ENCODE measurements at regions not wholly inside any gene's neighbourhood (a gene's known extent, or its start where the extent isn't known, plus 50 kb on each side); places are given as distances from the start of the nearest gene placed in this dataset.

DNA sequence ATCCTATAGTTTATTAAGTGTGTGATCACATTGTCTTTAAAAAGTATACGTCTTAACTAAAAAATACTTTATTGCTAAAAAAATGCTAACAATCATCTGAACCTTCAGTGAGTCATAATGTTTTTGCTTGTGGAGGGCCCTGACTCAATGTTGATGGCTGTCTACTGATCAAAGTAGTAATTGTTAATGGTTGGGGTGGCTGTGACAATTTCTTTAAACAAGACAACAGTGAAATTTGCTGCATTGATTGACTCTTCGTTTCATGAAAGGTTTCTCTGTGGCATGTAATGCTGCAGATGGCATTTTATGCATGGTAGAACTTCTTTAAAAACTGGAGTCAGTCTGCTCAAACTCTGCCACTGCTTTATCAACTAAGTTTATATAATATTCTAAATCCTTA is 101.4 kb upstream of the IL15 start:
- Histone ChIP-seq H3K9ac (no peak overlapping the region), H3K27ac (ENCODE audit: low read depth in 2 of 2, low read length in 1 of 2) (no peak overlapping the region), H4K20me1 (ENCODE audit: insufficient read depth) (no peaks in the 10 kb centered on the region), H3K9me2 (no peaks in the 10 kb centered on the region), H2AFZ (ENCODE audit: low read depth) (no peak overlapping the region), H3K4me2 (no peak overlapping the region), H3K27me3 (ENCODE audit: insufficient read depth) (no peaks in the 10 kb centered on the region), H3K79me2 (ENCODE audit: insufficient read depth) (no peaks in the 10 kb centered on the region), H3F3A (replicated peaks; ENCODE audit: insufficient read depth) (no peaks in the 10 kb centered on the region), H3K9me3 (peaks cover 5% of the 10 kb centered on the region), H3K36me3 (replicated peaks in 1 of 2; ENCODE audit: control insufficient read depth in 1 of 2, insufficient read depth in 2 of 2, low read length in 1 of 2) (peaks cover 0 to 8% of the 10 kb centered on the region in 2 experiments), H3K4me1 (ENCODE audit: control insufficient read depth in 1 of 2, insufficient read depth in 2 of 2, low read depth in 1 of 2, low read length in 1 of 2) (no peaks in the 10 kb centered on the region), H3K4me3 (ENCODE audit: low read depth in 2 of 2, low read length in 1 of 2) (no peak overlapping the region)
- no peak for TF ChIP-seq CHD2 (IDR thresholded peaks at IDR 0.05; ENCODE audit: low read length, partially characterized antibody)
- TF ChIP-seq YY1 (IDR thresholded peaks at IDR 0.05; ENCODE audit: low read depth) = no peak
- no peak for TF ChIP-seq SMC3 (IDR thresholded peaks at IDR 0.05; ENCODE audit: low read depth, low read length)
- TF ChIP-seq, protein P1, sequence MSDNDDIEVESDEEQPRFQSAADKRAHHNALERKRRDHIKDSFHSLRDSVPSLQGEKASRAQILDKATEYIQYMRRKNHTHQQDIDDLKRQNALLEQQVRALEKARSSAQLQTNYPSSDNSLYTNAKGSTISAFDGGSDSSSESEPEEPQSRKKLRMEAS (IDR thresholded peaks at IDR 0.05; ENCODE audit: low read depth) = no peak
- DNase-seq = no peak
- ChIA-PET POLR2A (no interaction called here), CTCF (no interaction called here)
- 75% methylated on average over 2 of the region's 2 CpGs for WGBS (ENCODE audit: low lambda C conversion rate)

DNA sequence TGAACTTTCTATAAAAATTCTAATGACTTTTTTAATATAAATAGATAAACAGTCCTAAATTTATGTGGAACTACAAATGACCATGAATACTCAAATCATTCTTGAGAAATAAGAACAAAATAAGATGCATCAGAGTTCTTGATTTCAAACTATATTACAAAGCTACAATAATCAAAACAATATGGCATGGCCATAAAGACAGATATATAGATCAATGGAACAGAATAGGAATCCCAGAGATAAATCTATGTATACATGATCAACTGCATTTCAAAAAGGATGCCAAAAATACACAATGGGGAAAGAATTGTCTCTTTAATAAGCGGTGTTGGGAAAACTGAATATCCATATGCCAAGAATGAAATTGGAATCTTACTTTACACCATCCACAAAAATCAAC is 98.4 kb upstream of the IL15 start:
- POLR2A ChIA-PET = no interaction called here
- no peaks in the 10 kb centered on the region for H3F3A ChIP-seq (replicated peaks; ENCODE audit: insufficient read depth)
- no peak for DNase-seq
- peaks cover 0 to 8% of the 10 kb centered on the region in 2 experiments for H3K36me3 ChIP-seq (replicated peaks in 1 of 2; ENCODE audit: control insufficient read depth in 1 of 2, insufficient read depth in 2 of 2, low read length in 1 of 2)
- H4K20me1 ChIP-seq (ENCODE audit: insufficient read depth) = no peaks in the 10 kb centered on the region
- H3K79me2 ChIP-seq (ENCODE audit: insufficient read depth) = no peaks in the 10 kb centered on the region
- H3K9me2 ChIP-seq = no peaks in the 10 kb centered on the region
- H3K27ac ChIP-seq (ENCODE audit: low read depth in 2 of 2, low read length in 1 of 2) = no peak overlapping the region
- H3K9me3 ChIP-seq = peaks cover 5% of the 10 kb centered on the region
- H3K9ac ChIP-seq = no peak overlapping the region
- peaks cover 0 to 2% of the 10 kb centered on the region in 2 experiments; a peak in 1 of 4 replicates for H3K4me1 ChIP-seq (ENCODE audit: control insufficient read depth in 1 of 2, insufficient read depth in 2 of 2, low read depth in 1 of 2, low read length in 1 of 2)
- no peak overlapping the region for H3K4me3 ChIP-seq (ENCODE audit: low read depth in 2 of 2, low read length in 1 of 2)
- H3K4me2 ChIP-seq = no peak overlapping the region
- no peak overlapping the region for H2AFZ ChIP-seq (ENCODE audit: low read depth)
- no peaks in the 10 kb centered on the region for H3K27me3 ChIP-seq (ENCODE audit: insufficient read depth)
- CTCF ChIA-PET = no interaction called here
- WGBS (ENCODE audit: low lambda C conversion rate) = 88% methylated on average over 1 of the region's 1 CpG
- TF ChIP-seq ELF1 (IDR thresholded peaks at IDR 0.05) (no peak), TCF12 (IDR thresholded peaks at IDR 0.05) (no peak), JUND (IDR thresholded peaks at IDR 0.05) (no peak), EZH2phosphoT487 (IDR thresholded peaks at IDR 0.05; ENCODE audit: borderline replicate concordance, low read depth) (no peak), POLR2AphosphoS5 (IDR thresholded peaks at IDR 0.05; ENCODE audit: low read depth, low read length) (no peak), NFIC (IDR thresholded peaks at IDR 0.05; ENCODE audit: borderline replicate concordance) (no peak), GABPA (IDR thresholded peaks at IDR 0.05; ENCODE audit: low read depth) (no peak), TEAD4 (IDR thresholded peaks at IDR 0.05; ENCODE audit: borderline replicate concordance, insufficient read depth) (no peak), CHD2 (IDR thresholded peaks at IDR 0.05; ENCODE audit: low read length, partially characterized antibody) (no peak)
- TF ChIP-seq, protein P2, sequence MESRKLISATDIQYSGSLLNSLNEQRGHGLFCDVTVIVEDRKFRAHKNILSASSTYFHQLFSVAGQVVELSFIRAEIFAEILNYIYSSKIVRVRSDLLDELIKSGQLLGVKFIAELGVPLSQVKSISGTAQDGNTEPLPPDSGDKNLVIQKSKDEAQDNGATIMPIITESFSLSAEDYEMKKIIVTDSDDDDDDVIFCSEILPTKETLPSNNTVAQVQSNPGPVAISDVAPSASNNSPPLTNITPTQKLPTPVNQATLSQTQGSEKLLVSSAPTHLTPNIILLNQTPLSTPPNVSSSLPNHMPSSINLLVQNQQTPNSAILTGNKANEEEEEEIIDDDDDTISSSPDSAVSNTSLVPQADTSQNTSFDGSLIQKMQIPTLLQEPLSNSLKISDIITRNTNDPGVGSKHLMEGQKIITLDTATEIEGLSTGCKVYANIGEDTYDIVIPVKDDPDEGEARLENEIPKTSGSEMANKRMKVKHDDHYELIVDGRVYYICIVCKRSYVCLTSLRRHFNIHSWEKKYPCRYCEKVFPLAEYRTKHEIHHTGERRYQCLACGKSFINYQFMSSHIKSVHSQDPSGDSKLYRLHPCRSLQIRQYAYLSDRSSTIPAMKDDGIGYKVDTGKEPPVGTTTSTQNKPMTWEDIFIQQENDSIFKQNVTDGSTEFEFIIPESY (IDR thresholded peaks at IDR 0.05; ENCODE audit: borderline replicate concordance, low read depth) = no peak
- TF ChIP-seq, protein P3, sequence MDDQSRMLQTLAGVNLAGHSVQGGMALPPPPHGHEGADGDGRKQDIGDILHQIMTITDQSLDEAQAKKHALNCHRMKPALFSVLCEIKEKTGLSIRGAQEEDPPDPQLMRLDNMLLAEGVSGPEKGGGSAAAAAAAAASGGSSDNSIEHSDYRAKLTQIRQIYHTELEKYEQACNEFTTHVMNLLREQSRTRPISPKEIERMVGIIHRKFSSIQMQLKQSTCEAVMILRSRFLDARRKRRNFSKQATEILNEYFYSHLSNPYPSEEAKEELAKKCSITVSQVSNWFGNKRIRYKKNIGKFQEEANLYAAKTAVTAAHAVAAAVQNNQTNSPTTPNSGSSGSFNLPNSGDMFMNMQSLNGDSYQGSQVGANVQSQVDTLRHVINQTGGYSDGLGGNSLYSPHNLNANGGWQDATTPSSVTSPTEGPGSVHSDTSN (IDR thresholded peaks at IDR 0.05) = no peak
- TF ChIP-seq, protein P4, sequence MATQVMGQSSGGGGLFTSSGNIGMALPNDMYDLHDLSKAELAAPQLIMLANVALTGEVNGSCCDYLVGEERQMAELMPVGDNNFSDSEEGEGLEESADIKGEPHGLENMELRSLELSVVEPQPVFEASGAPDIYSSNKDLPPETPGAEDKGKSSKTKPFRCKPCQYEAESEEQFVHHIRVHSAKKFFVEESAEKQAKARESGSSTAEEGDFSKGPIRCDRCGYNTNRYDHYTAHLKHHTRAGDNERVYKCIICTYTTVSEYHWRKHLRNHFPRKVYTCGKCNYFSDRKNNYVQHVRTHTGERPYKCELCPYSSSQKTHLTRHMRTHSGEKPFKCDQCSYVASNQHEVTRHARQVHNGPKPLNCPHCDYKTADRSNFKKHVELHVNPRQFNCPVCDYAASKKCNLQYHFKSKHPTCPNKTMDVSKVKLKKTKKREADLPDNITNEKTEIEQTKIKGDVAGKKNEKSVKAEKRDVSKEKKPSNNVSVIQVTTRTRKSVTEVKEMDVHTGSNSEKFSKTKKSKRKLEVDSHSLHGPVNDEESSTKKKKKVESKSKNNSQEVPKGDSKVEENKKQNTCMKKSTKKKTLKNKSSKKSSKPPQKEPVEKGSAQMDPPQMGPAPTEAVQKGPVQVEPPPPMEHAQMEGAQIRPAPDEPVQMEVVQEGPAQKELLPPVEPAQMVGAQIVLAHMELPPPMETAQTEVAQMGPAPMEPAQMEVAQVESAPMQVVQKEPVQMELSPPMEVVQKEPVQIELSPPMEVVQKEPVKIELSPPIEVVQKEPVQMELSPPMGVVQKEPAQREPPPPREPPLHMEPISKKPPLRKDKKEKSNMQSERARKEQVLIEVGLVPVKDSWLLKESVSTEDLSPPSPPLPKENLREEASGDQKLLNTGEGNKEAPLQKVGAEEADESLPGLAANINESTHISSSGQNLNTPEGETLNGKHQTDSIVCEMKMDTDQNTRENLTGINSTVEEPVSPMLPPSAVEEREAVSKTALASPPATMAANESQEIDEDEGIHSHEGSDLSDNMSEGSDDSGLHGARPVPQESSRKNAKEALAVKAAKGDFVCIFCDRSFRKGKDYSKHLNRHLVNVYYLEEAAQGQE (IDR thresholded peaks at IDR 0.05; ENCODE audit: low read depth, low read length) = no peak
- TF ChIP-seq, protein P5, sequence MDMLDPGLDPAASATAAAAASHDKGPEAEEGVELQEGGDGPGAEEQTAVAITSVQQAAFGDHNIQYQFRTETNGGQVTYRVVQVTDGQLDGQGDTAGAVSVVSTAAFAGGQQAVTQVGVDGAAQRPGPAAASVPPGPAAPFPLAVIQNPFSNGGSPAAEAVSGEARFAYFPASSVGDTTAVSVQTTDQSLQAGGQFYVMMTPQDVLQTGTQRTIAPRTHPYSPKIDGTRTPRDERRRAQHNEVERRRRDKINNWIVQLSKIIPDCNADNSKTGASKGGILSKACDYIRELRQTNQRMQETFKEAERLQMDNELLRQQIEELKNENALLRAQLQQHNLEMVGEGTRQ (IDR thresholded peaks at IDR 0.05; ENCODE audit: borderline replicate concordance, low read depth, low read length) = no peak
- TF ChIP-seq, protein P6, sequence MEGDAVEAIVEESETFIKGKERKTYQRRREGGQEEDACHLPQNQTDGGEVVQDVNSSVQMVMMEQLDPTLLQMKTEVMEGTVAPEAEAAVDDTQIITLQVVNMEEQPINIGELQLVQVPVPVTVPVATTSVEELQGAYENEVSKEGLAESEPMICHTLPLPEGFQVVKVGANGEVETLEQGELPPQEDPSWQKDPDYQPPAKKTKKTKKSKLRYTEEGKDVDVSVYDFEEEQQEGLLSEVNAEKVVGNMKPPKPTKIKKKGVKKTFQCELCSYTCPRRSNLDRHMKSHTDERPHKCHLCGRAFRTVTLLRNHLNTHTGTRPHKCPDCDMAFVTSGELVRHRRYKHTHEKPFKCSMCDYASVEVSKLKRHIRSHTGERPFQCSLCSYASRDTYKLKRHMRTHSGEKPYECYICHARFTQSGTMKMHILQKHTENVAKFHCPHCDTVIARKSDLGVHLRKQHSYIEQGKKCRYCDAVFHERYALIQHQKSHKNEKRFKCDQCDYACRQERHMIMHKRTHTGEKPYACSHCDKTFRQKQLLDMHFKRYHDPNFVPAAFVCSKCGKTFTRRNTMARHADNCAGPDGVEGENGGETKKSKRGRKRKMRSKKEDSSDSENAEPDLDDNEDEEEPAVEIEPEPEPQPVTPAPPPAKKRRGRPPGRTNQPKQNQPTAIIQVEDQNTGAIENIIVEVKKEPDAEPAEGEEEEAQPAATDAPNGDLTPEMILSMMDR (IDR thresholded peaks at IDR 0.05) = no peak
- TF ChIP-seq, protein P7, sequence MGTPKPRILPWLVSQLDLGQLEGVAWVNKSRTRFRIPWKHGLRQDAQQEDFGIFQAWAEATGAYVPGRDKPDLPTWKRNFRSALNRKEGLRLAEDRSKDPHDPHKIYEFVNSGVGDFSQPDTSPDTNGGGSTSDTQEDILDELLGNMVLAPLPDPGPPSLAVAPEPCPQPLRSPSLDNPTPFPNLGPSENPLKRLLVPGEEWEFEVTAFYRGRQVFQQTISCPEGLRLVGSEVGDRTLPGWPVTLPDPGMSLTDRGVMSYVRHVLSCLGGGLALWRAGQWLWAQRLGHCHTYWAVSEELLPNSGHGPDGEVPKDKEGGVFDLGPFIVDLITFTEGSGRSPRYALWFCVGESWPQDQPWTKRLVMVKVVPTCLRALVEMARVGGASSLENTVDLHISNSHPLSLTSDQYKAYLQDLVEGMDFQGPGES (IDR thresholded peaks at IDR 0.05; ENCODE audit: low read depth, low read length) = no peak

All from SK-N-SH (cell line).